Fibroblast of lung (primary cell): ENCODE measurements at regions not wholly inside any gene's neighbourhood (a gene's known extent, or its start where the extent isn't known, plus 50 kb on each side); places are given as distances from the start of the nearest gene placed in this dataset.

Source experiments
- DNase-seq, 2 donors: peaks; one replicate each; pipeline versions ENCODE4 v3.0.0 to v3.0.0-alpha.2; 2010; ENCODE audit warnings: low read depth in 2 of 2
- H2AFZ ChIP-seq: 2 replicates; pipeline ENCODE4 v1.5.1; 2012; ENCODE audit warnings: low read length, control low read depth, inconsistent platforms
- H3K27ac ChIP-seq: 2 replicates; pipeline ENCODE4 v1.5.1; 2011; ENCODE audit warnings: low read length, control low read depth; ENCODE audit not compliant: insufficient read depth
- H3K27me3 ChIP-seq: 2 replicates; pipeline ENCODE4 v1.5.1; 2011; ENCODE audit warnings: mild to moderate bottlenecking, low read length; ENCODE audit not compliant: control insufficient read depth, insufficient read depth
- H3K36me3 ChIP-seq: 2 replicates; pipeline ENCODE4 v1.5.1; 2011; ENCODE audit warnings: low read length; ENCODE audit not compliant: control insufficient read depth, insufficient read depth
- H3K4me1 ChIP-seq: 2 replicates; pipeline ENCODE4 v1.5.1; 2011; ENCODE audit warnings: low read length; ENCODE audit not compliant: control insufficient read depth, insufficient read depth; ENCODE audit errors: extremely low read depth
- H3K4me2 ChIP-seq: 2 replicates; pipeline ENCODE4 v1.5.1; 2011; ENCODE audit warnings: low read length, control low read depth; ENCODE audit not compliant: insufficient read depth; ENCODE audit errors: extremely low read depth
- H3K4me3 ChIP-seq, 4 experiments: fragments of 200-600 bp in 1 of 4; sonication (generic) in 1 of 4; replicated peaks in 1 of 4; 2 replicates each; pipeline ENCODE4 v1.5.1; 2011 to 2016; ENCODE audit warnings: low read length in 4 of 4, low read depth in 3 of 4, mild to moderate bottlenecking in 3 of 4, control low read depth in 2 of 4, inconsistent platforms in 1 of 4, mixed read lengths in 1 of 4; ENCODE audit not compliant: insufficient read depth in 1 of 4; ENCODE audit errors: control extremely low read depth in 1 of 4
- H3K79me2 ChIP-seq: 2 replicates; pipeline ENCODE4 v1.5.1; 2012; ENCODE audit warnings: mild to moderate bottlenecking, low read length, inconsistent platforms; ENCODE audit not compliant: control insufficient read depth, insufficient read depth
- H3K9ac ChIP-seq: 2 replicates; pipeline ENCODE4 v1.5.1; 2011; ENCODE audit warnings: mild to moderate bottlenecking, low read length, control low read depth; ENCODE audit not compliant: insufficient read depth
- H3K9me3 ChIP-seq: 2 replicates; pipeline ENCODE4 v1.5.1; 2012; ENCODE audit warnings: low read depth, low read length; ENCODE audit not compliant: control insufficient read depth, insufficient read depth
- H4K20me1 ChIP-seq: 2 replicates; pipeline ENCODE4 v1.5.1; 2011; ENCODE audit warnings: low read length; ENCODE audit not compliant: control insufficient read depth, insufficient read depth; ENCODE audit errors: extremely low read depth
- CTCF ChIP-seq, 2 donors: IDR thresholded peaks in 1 of 2; conservative IDR thresholded peaks in 1 of 2; 1 replicate in 1 of 2; 2 replicates in 1 of 2; pipeline ENCODE4 v1.5.1; 2011 to 2012; ENCODE audit warnings: low read length in 2 of 2, control low read depth in 1 of 2, inconsistent platforms in 1 of 2, low read depth in 1 of 2, mild to moderate bottlenecking in 1 of 2
- EZH2 ChIP-seq: IDR thresholded peaks from 2 replicates; pipeline ENCODE4 v1.5.1; 2012; ENCODE audit warnings: low read length, control low read depth, mild to moderate bottlenecking; ENCODE audit errors: missing control alignments

- no peak for TF ChIP-seq EZH2
- TF ChIP-seq CTCF (conservative IDR thresholded peaks at IDR 0.05 in 1 of 2, IDR thresholded peaks at IDR 0.05 in 1 of 2; ENCODE audit: low read depth in 1 of 2, low read length in 2 of 2) = no peak
- Histone ChIP-seq H2AFZ (no peak overlapping the region), H3K79me2 (no peaks in the 10 kb centered on the region), H3K9me3 (no peaks in the 10 kb centered on the region), H3K4me3 (no peak overlapping the region), H3K27ac (no peak overlapping the region), H4K20me1 (no peaks in the 10 kb centered on the region), H3K27me3 (no peaks in the 10 kb centered on the region), H3K4me2 (no peak overlapping the region), H3K4me1 (no peaks in the 10 kb centered on the region), H3K9ac (no peak overlapping the region), H3K36me3 (no peaks in the 10 kb centered on the region)
- DNase-seq = no peak
These were observed 784.9 kb downstream of the TENT5A start for GRCh38 chr6:80967609-80968008.

GRCh38 chr6:80962382-80962781, 790.1 kb downstream of the TENT5A start:
- Histone ChIP-seq H3K79me2 (no peaks in the 10 kb centered on the region), H3K27ac (no peak overlapping the region), H4K20me1 (no peaks in the 10 kb centered on the region), H3K4me2 (no peak overlapping the region), H3K4me3 (no peak overlapping the region), H2AFZ (no peak overlapping the region), H3K36me3 (no peaks in the 10 kb centered on the region), H3K9ac (no peak overlapping the region), H3K9me3 (no peaks in the 10 kb centered on the region), H3K27me3 (no peaks in the 10 kb centered on the region), H3K4me1 (no peaks in the 10 kb centered on the region)
- TF ChIP-seq CTCF (conservative IDR thresholded peaks at IDR 0.05 in 1 of 2, IDR thresholded peaks at IDR 0.05 in 1 of 2; ENCODE audit: low read depth in 1 of 2, low read length in 2 of 2) (no peak), EZH2 (no peak)
- DNase-seq = no peak

GRCh38 chr6:80961166-80961565, 791.3 kb downstream of the TENT5A start:
- no peaks in the 10 kb centered on the region for H3K36me3 ChIP-seq
- no peak overlapping the region for H3K9ac ChIP-seq
- H3K4me1 ChIP-seq = no peaks in the 10 kb centered on the region
- H3K27ac ChIP-seq = no peak overlapping the region
- no peak overlapping the region for H3K4me2 ChIP-seq
- no peaks in the 10 kb centered on the region for H3K27me3 ChIP-seq
- H3K79me2 ChIP-seq = no peaks in the 10 kb centered on the region
- no peak for DNase-seq
- no peaks in the 10 kb centered on the region for H3K9me3 ChIP-seq
- no peak overlapping the region for H3K4me3 ChIP-seq
- no peaks in the 10 kb centered on the region for H4K20me1 ChIP-seq
- TF ChIP-seq EZH2 (no peak), CTCF (conservative IDR thresholded peaks at IDR 0.05 in 1 of 2, IDR thresholded peaks at IDR 0.05 in 1 of 2; ENCODE audit: low read depth in 1 of 2, low read length in 2 of 2) (no peak)
- no peak overlapping the region for H2AFZ ChIP-seq
